A549 (cell line): ENCODE measurements at regions not wholly inside any gene's neighbourhood (a gene's known extent, or its start where the extent isn't known, plus 50 kb on each side); places are given as distances from the start of the nearest gene placed in this dataset.

ENCODE experiments used
- ATAC-seq, 2 experiments: fragments of 200-7000 bp in 1 of 2; fragments of >200 bp in 1 of 2; cut with Nextera tagmentation in 1 of 2; cut with Tn5 transposase in 1 of 2; 3 replicates each; pipeline versions ENCODE4 v1.8.0 to v1.9.1; 2018 to 2020; ENCODE audit warnings: mild to moderate bottlenecking in 1 of 2, moderate library complexity in 1 of 2
- CTCF ChIA-PET: fragments of 300-600 bp; sonication (Branson Sonifier 250); formaldehyde crosslinking; extraction: SDS; loops from one replicate; lab custom pipeline; 2021; ENCODE audit warnings: antibody characterized with exemption, inconsistent platforms; lab: Yijun Ruan, JAX
- POLR2A ChIA-PET: fragments of 350-600 bp; formaldehyde crosslinking; extraction: SDS; loops from one replicate; lab custom pipeline; 2021; ENCODE audit warnings: antibody characterized with exemption, inconsistent platforms; lab: Yijun Ruan, JAX
- DNase-seq, 2 experiments: peaks; one replicate each; pipeline versions ENCODE4 v3.0.0 to v3.0.0-alpha.2; 2011 to 2016; ENCODE audit warnings: low read depth in 1 of 2, low spot score in 1 of 2
- FAIRE-seq: peaks from 2 replicates; lab custom pipeline; 2011; peaks lifted over from hg19 to GRCh38; lab: Jason Lieb, UNC
- H3K27ac ChIP-seq, 2 experiments: fragments of >200 bp; sonication (Bioruptor Twin); formaldehyde crosslinking; 3 replicates each; pipeline ENCODE4 v1.5.1; 2016 to 2017
- H3K4me1 ChIP-seq: fragments of >200 bp; sonication (Bioruptor Twin); formaldehyde crosslinking; 3 replicates; pipeline ENCODE4 v1.6.1; 2016
- H3K4me2 ChIP-seq: fragments of >200 bp; sonication (Bioruptor Twin); formaldehyde crosslinking; 3 replicates; pipeline ENCODE4 v1.6.1; 2016
- H3K4me3 ChIP-seq: fragments of >200 bp; sonication (Bioruptor Twin); formaldehyde crosslinking; 3 replicates; pipeline ENCODE4 v1.5.1; 2016
- H3K9me3 ChIP-seq: fragments of >200 bp; sonication (Bioruptor Twin); formaldehyde crosslinking; 3 replicates; pipeline ENCODE4 v1.6.1; 2016
- BCL3 ChIP-seq: fragments of >200 bp; sonication (Bioruptor Twin); formaldehyde crosslinking; IDR thresholded peaks from 3 replicates; pipeline ENCODE4 v1.6.1; 2016
- BHLHE40 ChIP-seq: IDR thresholded peaks from 2 replicates; pipeline ENCODE4 v1.6.1; 2012; ENCODE audit warnings: low read depth, low read length, inconsistent platforms
- CBX2 ChIP-seq: fragments of 200-600 bp; sonication (generic); IDR thresholded peaks from 2 replicates; pipeline ENCODE4 v1.6.1; 2016; ENCODE audit warnings: low read depth, mild to moderate bottlenecking, borderline replicate concordance
- CEBPB ChIP-seq, 2 experiments: fragments of >200 bp in 1 of 2; sonication (Bioruptor Twin) in 1 of 2; formaldehyde crosslinking in 1 of 2; IDR thresholded peaks; 2 replicates each; pipeline ENCODE4 v1.6.1; 2012 to 2016
- E2F6 ChIP-seq: IDR thresholded peaks from 2 replicates; pipeline ENCODE4 v1.6.1; 2012; ENCODE audit warnings: low read depth, borderline replicate concordance
- EHF ChIP-seq: fragments of 250-450 bp; sonication (Bioruptor Pico); IDR thresholded peaks from 2 replicates; pipeline ENCODE4 v1.5.0; 2020; ENCODE audit warnings: mild to moderate bottlenecking
- EHMT2 ChIP-seq: fragments of 200-600 bp; sonication (generic); IDR thresholded peaks from 2 replicates; pipeline ENCODE4 v1.6.1; 2016; ENCODE audit warnings: antibody characterized with exemption, low read depth, mild to moderate bottlenecking, moderate library complexity
- EP300 ChIP-seq, 2 experiments: fragments of >200 bp; sonication (Bioruptor Twin); formaldehyde crosslinking; IDR thresholded peaks; 2 replicates in 1 of 2; 3 replicates in 1 of 2; pipeline ENCODE4 v1.6.1; 2016 to 2017
- ESRRA ChIP-seq: fragments of 150-350 bp; IDR thresholded peaks from 2 replicates; pipeline ENCODE4 v1.6.1; 2014; ENCODE audit warnings: mild to moderate bottlenecking, low read length, borderline replicate concordance
- GATA3 ChIP-seq: IDR thresholded peaks from 2 replicates; pipeline ENCODE4 v1.6.1; 2012; ENCODE audit warnings: borderline replicate concordance
- HDAC2 ChIP-seq: fragments of 200-600 bp; sonication (generic); IDR thresholded peaks from 2 replicates; pipeline ENCODE4 v1.6.1; 2016
- HES2 ChIP-seq: fragments of >200 bp; sonication (Bioruptor Twin); formaldehyde crosslinking; IDR thresholded peaks from 2 replicates; pipeline ENCODE4 v1.6.1; 2016
- HOXA7 ChIP-seq: fragments of 250-450 bp; sonication (Bioruptor Pico); IDR thresholded peaks from 2 replicates; pipeline ENCODE4 v1.5.0; 2020; ENCODE audit warnings: mild to moderate bottlenecking, moderate library complexity
- JUN ChIP-seq, 2 experiments: fragments of >200 bp; sonication (Bioruptor Twin); formaldehyde crosslinking; IDR thresholded peaks; 2 replicates in 1 of 2; 3 replicates in 1 of 2; pipeline ENCODE4 v1.6.1; 2016 to 2017
- JUNB ChIP-seq: fragments of >200 bp; sonication (Bioruptor Twin); formaldehyde crosslinking; IDR thresholded peaks from 2 replicates; pipeline ENCODE4 v1.6.1; 2016
- KDM1A ChIP-seq: fragments of 200-600 bp; sonication (generic); IDR thresholded peaks from 2 replicates; pipeline ENCODE4 v1.6.1; 2016; ENCODE audit warnings: low read depth, mild to moderate bottlenecking
- KDM5A ChIP-seq: fragments of 200-600 bp; sonication (generic); IDR thresholded peaks from 2 replicates; pipeline ENCODE4 v1.6.1; 2016; ENCODE audit warnings: antibody characterized with exemption, mild to moderate bottlenecking
- MYC ChIP-seq: IDR thresholded peaks from 2 replicates; pipeline ENCODE4 v1.6.1; 2012; ENCODE audit warnings: mild to moderate bottlenecking, inconsistent platforms, low read length, improper control_type of control experiment, borderline replicate concordance
- NFE2L2 ChIP-seq: fragments of 150-350 bp; conservative IDR thresholded peaks from 2 replicates; pipeline ENCODE4 v1.6.1; 2014; ENCODE audit warnings: low read length
- NR3C1 ChIP-seq: fragments of >200 bp; sonication (Bioruptor Twin); formaldehyde crosslinking; IDR thresholded peaks from 3 replicates; pipeline ENCODE4 v1.6.1; 2017
- PHF8 ChIP-seq: fragments of 200-600 bp; sonication (generic); IDR thresholded peaks from 2 replicates; pipeline ENCODE4 v1.6.1; 2016; ENCODE audit warnings: low read depth, mild to moderate bottlenecking, antibody characterized with exemption, moderate library complexity, borderline replicate concordance
- POLR2AphosphoS2 ChIP-seq: conservative IDR thresholded peaks from 2 replicates; pipeline ENCODE4 v1.6.1; 2012; ENCODE audit warnings: low read length, improper control_type of control experiment, inconsistent platforms
- RCOR1 ChIP-seq: fragments of 150-350 bp; IDR thresholded peaks from 2 replicates; pipeline ENCODE4 v1.6.1; 2014; ENCODE audit warnings: antibody characterized with exemption, low read length, low read depth
- REST ChIP-seq: fragments of 200-600 bp; sonication (generic); IDR thresholded peaks from 2 replicates; pipeline ENCODE4 v1.6.1; 2016; ENCODE audit warnings: antibody characterized with exemption, mild to moderate bottlenecking, moderate library complexity
- TP53 ChIP-seq: fragments of 250-450 bp; sonication (Bioruptor Pico); IDR thresholded peaks from 2 replicates; pipeline ENCODE4 v1.5.0; 2021; ENCODE audit warnings: mild to moderate bottlenecking, moderate library complexity
- USF2 ChIP-seq: fragments of 450-650 bp; IDR thresholded peaks from 2 replicates; pipeline ENCODE4 v1.6.1; 2014; ENCODE audit warnings: antibody characterized with exemption
- ZFP36 ChIP-seq: fragments of 450-650 bp; IDR thresholded peaks from 2 replicates; pipeline ENCODE4 v1.6.1; 2014; ENCODE audit warnings: borderline replicate concordance; ENCODE audit not compliant: partially characterized antibody
- ZSCAN20 ChIP-seq: fragments of 250-450 bp; sonication (Bioruptor Pico); IDR thresholded peaks from 2 replicates; pipeline ENCODE4 v1.8.0; 2022; ENCODE audit warnings: mild to moderate bottlenecking, moderate library complexity
- WGBS: methylation state at CpG from one replicate; pipeline ENCODE4 v1.1.6; 2017; ENCODE audit errors: missing lambda C conversion rate; 5-methylcytosine and 5-hydroxymethylcytosine counted together

GRCh38 chr2:228334180-228334579 lies 152.7 kb upstream of the SPHKAP start:
- no peak for DNase-seq
- POLR2A ChIA-PET = no interaction called here
- CTCF ChIA-PET = no interaction called here
- 5% methylated on average over 2 of the region's 2 CpGs for WGBS
- H3K4me1 ChIP-seq = no peaks in the 10 kb centered on the region
- no peak for FAIRE-seq
- no peak overlapping the region for H3K4me2 ChIP-seq
- ATAC-seq = no peak
- no peaks in the 10 kb centered on the region for H3K9me3 ChIP-seq
- no peak overlapping the region for H3K4me3 ChIP-seq
- no peak overlapping the region for H3K27ac ChIP-seq
- no peak for TF ChIP-seq EP300 (IDR thresholded peaks at IDR 0.05)
- TF ChIP-seq HES2 = no peak
- no peak for TF ChIP-seq RCOR1
- TF ChIP-seq GATA3 = no peak
- no peak for TF ChIP-seq NR3C1
- TF ChIP-seq ZSCAN20 (CRISPR knock-in tag) = no peak
- TF ChIP-seq BCL3 = no peak
- TF ChIP-seq NFE2L2 = no peak
- no peak for TF ChIP-seq ZFP36
- no peak for TF ChIP-seq KDM1A
- TF ChIP-seq CBX2 = no peak
- TF ChIP-seq HOXA7 = no peak
- no peak for TF ChIP-seq MYC

GRCh38 chr2:228329282-228329681 lies 147.8 kb upstream of the SPHKAP start:
- TF ChIP-seq KDM1A (no peak), JUN (IDR thresholded peaks at IDR 0.05) (no peak), HDAC2 (no peak), E2F6 (no peak), ESRRA (no peak), REST (no peak), KDM5A (no peak), EHMT2 (no peak), TP53 (CRISPR knock-in tag) (no peak), EP300 (IDR thresholded peaks at IDR 0.05) (no peak), RCOR1 (no peak), JUNB (no peak), USF2 (no peak), HES2 (no peak), PHF8 (no peak), EHF (CRISPR knock-in tag) (no peak), POLR2AphosphoS2 (no peak), BHLHE40 (no peak), CEBPB (IDR thresholded peaks at IDR 0.05) (no peak), BCL3 (no peak)
- H3K4me1 ChIP-seq = no peaks in the 10 kb centered on the region
- no peak for DNase-seq
- POLR2A ChIA-PET = no interaction called here
- no peak overlapping the region for H3K27ac ChIP-seq
- no peak overlapping the region for H3K4me2 ChIP-seq
- CTCF ChIA-PET = interaction anchor here (1.1 kb wide), 1 partner anchor 14 kb away, joined by 4 read pairs; no protein-coding TSS in a partner anchor
- no peak overlapping the region for H3K4me3 ChIP-seq
- ATAC-seq = no peak
- FAIRE-seq = no peak
- H3K9me3 ChIP-seq = no peaks in the 10 kb centered on the region
- 63% methylated on average over 5 of the region's 5 CpGs for WGBS
